GM23338 (cell line): ENCODE measurements at regions not wholly inside any gene's neighbourhood (a gene's known extent, or its start where the extent isn't known, plus 50 kb on each side); places are given as distances from the start of the nearest gene placed in this dataset.

ENCODE experiments used
- ATAC-seq: fragments of 200-7000 bp; cut with Tn5 transposase; 3 replicates; pipeline ENCODE4 v1.9.1; 2020
- DNase-seq: peaks from one replicate; pipeline ENCODE4 v3.0.0-alpha.2; 2015; ENCODE audit warnings: low spot score
- H2AFZ ChIP-seq: fragments of 200-600 bp; sonication (generic); 2 replicates; pipeline ENCODE4 v1.8.0; 2016; ENCODE audit warnings: antibody characterized with exemption, mild to moderate bottlenecking, moderate library complexity
- H3F3A ChIP-seq: fragments of 200-600 bp; sonication (generic); replicated peaks from 2 replicates; pipeline ENCODE4 v1.8.0; 2017; ENCODE audit warnings: antibody characterized with exemption, mixed run types, low read depth
- H3K27ac ChIP-seq: fragments of 200-600 bp; sonication (generic); 2 replicates; pipeline ENCODE4 v1.6.1; 2016; ENCODE audit warnings: low read depth
- H3K27me3 ChIP-seq: fragments of 200-600 bp; sonication (generic); 2 replicates; pipeline ENCODE4 v1.8.0; 2016; ENCODE audit warnings: mild to moderate bottlenecking, mixed run types, moderate library complexity; ENCODE audit not compliant: insufficient read depth
- H3K36me3 ChIP-seq: fragments of 200-600 bp; sonication (generic); 2 replicates; pipeline ENCODE4 v1.8.0; 2016; ENCODE audit warnings: mild to moderate bottlenecking; ENCODE audit not compliant: insufficient read depth
- H3K4me1 ChIP-seq: fragments of 200-600 bp; sonication (generic); 2 replicates; pipeline ENCODE4 v1.8.0; 2016; ENCODE audit warnings: mild to moderate bottlenecking, moderate library complexity; ENCODE audit not compliant: insufficient read depth
- H3K4me2 ChIP-seq: fragments of 200-600 bp; sonication (generic); 2 replicates; pipeline ENCODE4 v1.7.1; 2017; ENCODE audit warnings: mixed run types
- H3K4me3 ChIP-seq: fragments of 200-600 bp; sonication (generic); 2 replicates; pipeline ENCODE4 v1.6.1; 2016; ENCODE audit warnings: mixed run types
- H3K79me2 ChIP-seq: fragments of 200-600 bp; sonication (generic); replicated peaks from 2 replicates; pipeline ENCODE4 v1.8.0; 2017; ENCODE audit warnings: mild to moderate bottlenecking; ENCODE audit not compliant: insufficient read depth
- H3K9me2 ChIP-seq: fragments of 200-600 bp; sonication (generic); 2 replicates; pipeline ENCODE4 v1.8.0; 2017; ENCODE audit not compliant: insufficient read depth
- H4K20me1 ChIP-seq: fragments of 200-600 bp; sonication (generic); replicated peaks from 2 replicates; pipeline ENCODE4 v1.8.0; 2017; ENCODE audit warnings: mild to moderate bottlenecking; ENCODE audit not compliant: insufficient read depth
- H3K27ac Mint-ChIP-seq: 2 replicates; pipeline ENCODE4 v1.8.0; 2020; ENCODE audit warnings: inconsistent platforms, mild to moderate bottlenecking, moderate library complexity, mixed read lengths
- H3K27me3 Mint-ChIP-seq: 3 replicates; pipeline ENCODE4 v1.8.0; 2022; ENCODE audit warnings: low read depth, mild to moderate bottlenecking, moderate library complexity, mixed read lengths, inconsistent platforms; ENCODE audit not compliant: insufficient read depth, poor library complexity
- H3K36me3 Mint-ChIP-seq: 3 replicates; pipeline ENCODE4 v1.8.0; 2021; ENCODE audit warnings: low read depth, mild to moderate bottlenecking, inconsistent platforms, moderate library complexity, mixed read lengths
- H3K4me1 Mint-ChIP-seq: 3 replicates; pipeline ENCODE4 v1.8.0; 2020; ENCODE audit warnings: mild to moderate bottlenecking, inconsistent platforms, mixed read lengths
- H3K4me3 Mint-ChIP-seq: 3 replicates; pipeline ENCODE4 v1.8.0; 2021; ENCODE audit warnings: moderate library complexity, mild to moderate bottlenecking, inconsistent platforms, mixed read lengths
- H3K9me3 Mint-ChIP-seq: 3 replicates; pipeline ENCODE4 v1.8.0; 2020; ENCODE audit warnings: moderate library complexity, mild to moderate bottlenecking, inconsistent platforms, mixed read lengths
- CREB1 ChIP-seq: fragments of 250-450 bp; sonication (Bioruptor Pico); IDR thresholded peaks from 2 replicates; pipeline ENCODE4 v1.5.0; 2020; ENCODE audit warnings: low read depth, mild to moderate bottlenecking, moderate library complexity
- EZH2 ChIP-seq: fragments of 200-600 bp; sonication (generic); IDR thresholded peaks from one replicate; pipeline ENCODE4 v1.8.0; 2017; ENCODE audit warnings: antibody characterized with exemption, mild to moderate bottlenecking, low read depth; ENCODE audit not compliant: unreplicated experiment
- EZH2phosphoT487 ChIP-seq: fragments of 200-600 bp; sonication (generic); IDR thresholded peaks from one replicate; pipeline ENCODE4 v1.8.1; 2018; ENCODE audit warnings: antibody characterized with exemption; ENCODE audit not compliant: unreplicated experiment
- JUNB ChIP-seq: IDR thresholded peaks from one replicate; pipeline ENCODE4 v1.6.1; 2016; ENCODE audit warnings: antibody characterized with exemption; ENCODE audit not compliant: unreplicated experiment
- NANOG ChIP-seq: IDR thresholded peaks from 2 replicates; pipeline ENCODE4 v1.6.1; 2016; ENCODE audit warnings: antibody characterized with exemption, borderline replicate concordance
- POLR2AphosphoS5 ChIP-seq: IDR thresholded peaks from 2 replicates; pipeline ENCODE4 v1.6.1; 2016; ENCODE audit warnings: antibody characterized with exemption, low read depth
- REST ChIP-seq: IDR thresholded peaks from one replicate; pipeline ENCODE4 v1.6.1; 2018; ENCODE audit warnings: antibody characterized with exemption; ENCODE audit not compliant: unreplicated experiment
- STAT1 ChIP-seq: IDR thresholded peaks from one replicate; pipeline ENCODE4 v1.6.1; 2016; ENCODE audit warnings: antibody characterized with exemption; ENCODE audit not compliant: unreplicated experiment
- ZNF114 ChIP-seq: fragments of 250-450 bp; sonication (Bioruptor Pico); IDR thresholded peaks from 2 replicates; pipeline ENCODE4 v1.5.0; 2020; ENCODE audit warnings: mild to moderate bottlenecking, moderate library complexity
- ZNF331 ChIP-seq: fragments of 250-450 bp; sonication (Bioruptor Pico); IDR thresholded peaks from 2 replicates; pipeline ENCODE4 v1.5.0; 2020; ENCODE audit warnings: low read depth, mild to moderate bottlenecking, moderate library complexity
- ZNF462 ChIP-seq: fragments of 250-450 bp; sonication (Bioruptor Pico); IDR thresholded peaks from 2 replicates; pipeline ENCODE4 v1.5.0; 2020; ENCODE audit warnings: mild to moderate bottlenecking, moderate library complexity
- TF ChIP-seq, protein P1 (sequence below), 2 experiments: fragments of 200-600 bp in 1 of 2; sonication (generic) in 1 of 2; conservative IDR thresholded peaks; 2 replicates each; pipeline versions ENCODE4 v1.5.1 to v1.6.1; 2016 to 2017; ENCODE audit warnings: antibody characterized with exemption in 2 of 2, low read depth in 2 of 2, mild to moderate bottlenecking in 2 of 2, moderate library complexity in 1 of 2
- TF ChIP-seq, protein P2 (sequence below): IDR thresholded peaks from 2 replicates; pipeline ENCODE4 v1.6.1; 2016; ENCODE audit warnings: antibody characterized with exemption

DNA sequence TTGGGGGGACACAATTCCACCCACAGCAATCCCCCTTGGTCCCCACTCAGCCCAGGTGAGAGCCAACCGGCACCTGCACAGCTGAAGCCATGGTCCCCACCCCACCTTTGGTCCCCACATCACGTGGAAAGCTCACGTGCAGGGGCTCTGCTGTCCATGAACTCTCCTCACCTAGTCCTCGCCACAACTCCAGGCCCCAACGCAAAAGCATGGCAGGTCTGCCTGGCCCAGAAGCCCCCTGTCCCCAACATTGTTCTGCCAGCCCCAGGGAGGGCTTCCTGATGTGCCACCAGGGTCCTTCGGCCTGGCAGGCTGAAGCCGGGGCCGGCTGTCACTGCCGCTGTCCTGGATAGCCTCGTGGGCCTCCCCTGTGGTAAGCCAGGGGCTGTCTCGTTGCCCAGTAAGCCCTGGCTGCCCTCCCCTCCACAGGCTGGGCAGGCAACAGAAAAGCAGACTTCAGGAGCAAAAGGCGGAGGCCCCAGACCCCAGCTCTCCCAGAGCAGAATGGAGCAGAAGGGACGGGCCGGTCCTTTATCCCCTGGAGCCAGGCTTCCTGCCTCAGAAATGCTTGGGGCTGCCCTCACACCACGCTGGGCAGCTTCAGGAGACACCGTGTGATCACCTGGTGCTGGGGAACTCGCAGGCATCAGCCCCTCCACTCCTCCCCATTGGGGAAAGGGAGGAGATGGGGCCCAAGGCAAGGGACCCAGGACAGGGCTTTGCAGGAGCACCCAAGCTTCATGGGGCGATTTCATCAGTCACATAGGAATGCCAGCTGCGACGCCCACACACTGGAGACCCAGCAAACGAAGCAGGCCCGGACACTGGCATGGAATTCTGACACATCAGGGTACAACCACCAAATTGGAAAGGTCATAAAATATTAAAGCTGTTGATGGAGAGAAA is 103.7 kb downstream of the ADRA2C start:
- no peak overlapping the region for H3K4me3 ChIP-seq
- peaks cover 6% of the 10 kb centered on the region; the same call in 1 of the 3 replicates for H3K36me3 Mint-ChIP-seq
- H2AFZ ChIP-seq, result no peak overlapping the region
- H3K27me3 ChIP-seq, result peaks cover 25% of the 10 kb centered on the region
- no peak for DNase-seq
- H3K4me1 Mint-ChIP-seq, result peaks cover 17% of the 10 kb centered on the region
- H4K20me1 ChIP-seq, result no peaks in the 10 kb centered on the region
- 0 out of 2 replicates have a peak, but pooled peaks cover 3% of the 10 kb centered on the region for H3F3A ChIP-seq
- peaks cover 15% of the 10 kb centered on the region for H3K9me3 Mint-ChIP-seq
- no peak overlapping the region for H3K4me2 ChIP-seq
- no peak overlapping the region for H3K27ac Mint-ChIP-seq
- no peaks in the 10 kb centered on the region for H3K4me1 ChIP-seq
- no peaks in the 10 kb centered on the region for H3K36me3 ChIP-seq
- no peak overlapping the region for H3K27ac ChIP-seq
- peaks cover 39% of the 10 kb centered on the region for H3K27me3 Mint-ChIP-seq
- H3K4me3 Mint-ChIP-seq, result no peak overlapping the region; the same call in 2 of the 3 replicates
- ATAC-seq, result no peak
- TF ChIP-seq CREB1 (CRISPR knock-in tag) (no peak), EZH2phosphoT487 (no peak), NANOG (no peak), POLR2AphosphoS5 (no peak), EZH2 (no peak), REST (no peak), ZNF114 (CRISPR knock-in tag) (no peak), ZNF331 (CRISPR knock-in tag) (no peak), ZNF462 (CRISPR knock-in tag) (no peak), STAT1 (no peak), JUNB (no peak)
- TF ChIP-seq, protein P1, sequence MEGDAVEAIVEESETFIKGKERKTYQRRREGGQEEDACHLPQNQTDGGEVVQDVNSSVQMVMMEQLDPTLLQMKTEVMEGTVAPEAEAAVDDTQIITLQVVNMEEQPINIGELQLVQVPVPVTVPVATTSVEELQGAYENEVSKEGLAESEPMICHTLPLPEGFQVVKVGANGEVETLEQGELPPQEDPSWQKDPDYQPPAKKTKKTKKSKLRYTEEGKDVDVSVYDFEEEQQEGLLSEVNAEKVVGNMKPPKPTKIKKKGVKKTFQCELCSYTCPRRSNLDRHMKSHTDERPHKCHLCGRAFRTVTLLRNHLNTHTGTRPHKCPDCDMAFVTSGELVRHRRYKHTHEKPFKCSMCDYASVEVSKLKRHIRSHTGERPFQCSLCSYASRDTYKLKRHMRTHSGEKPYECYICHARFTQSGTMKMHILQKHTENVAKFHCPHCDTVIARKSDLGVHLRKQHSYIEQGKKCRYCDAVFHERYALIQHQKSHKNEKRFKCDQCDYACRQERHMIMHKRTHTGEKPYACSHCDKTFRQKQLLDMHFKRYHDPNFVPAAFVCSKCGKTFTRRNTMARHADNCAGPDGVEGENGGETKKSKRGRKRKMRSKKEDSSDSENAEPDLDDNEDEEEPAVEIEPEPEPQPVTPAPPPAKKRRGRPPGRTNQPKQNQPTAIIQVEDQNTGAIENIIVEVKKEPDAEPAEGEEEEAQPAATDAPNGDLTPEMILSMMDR (conservative IDR thresholded peaks at IDR 0.05; ENCODE audit: low read depth in 2 of 2), result no peak
- TF ChIP-seq, protein P2, sequence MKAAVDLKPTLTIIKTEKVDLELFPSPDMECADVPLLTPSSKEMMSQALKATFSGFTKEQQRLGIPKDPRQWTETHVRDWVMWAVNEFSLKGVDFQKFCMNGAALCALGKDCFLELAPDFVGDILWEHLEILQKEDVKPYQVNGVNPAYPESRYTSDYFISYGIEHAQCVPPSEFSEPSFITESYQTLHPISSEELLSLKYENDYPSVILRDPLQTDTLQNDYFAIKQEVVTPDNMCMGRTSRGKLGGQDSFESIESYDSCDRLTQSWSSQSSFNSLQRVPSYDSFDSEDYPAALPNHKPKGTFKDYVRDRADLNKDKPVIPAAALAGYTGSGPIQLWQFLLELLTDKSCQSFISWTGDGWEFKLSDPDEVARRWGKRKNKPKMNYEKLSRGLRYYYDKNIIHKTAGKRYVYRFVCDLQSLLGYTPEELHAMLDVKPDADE, result no peak
- no peaks in the 10 kb centered on the region for H3K79me2 ChIP-seq
- no peaks in the 10 kb centered on the region for H3K9me2 ChIP-seq
